SW 1271 (cell line): ENCODE measurements at regions not wholly inside any gene's neighbourhood (a gene's known extent, or its start where the extent isn't known, plus 50 kb on each side); places are given as distances from the start of the nearest gene placed in this dataset.
A peak's percentile ranks its signal among the peaks of the same experiment; 100 is the strongest.
"Not testable (repeated sequence)": the region's sequence is repeated elsewhere in the genome, so short reads cannot be mapped to it uniquely, and the experiment has no call there.

Experiments
- DNase-seq, 2 experiments: peaks; one replicate each; lab custom pipeline; 2025; lab: John Stamatoyannopoulos, UW

GRCh38 chr4:103853627-103854026 lies 133.8 kb upstream of the TACR3 start:
- no peak for DNase-seq

- DNase-seq = no peak
Observed at GRCh38 chr4:103853146-103853545, 133.4 kb upstream of the TACR3 start.

- DNase-seq = no peak
Observed at GRCh38 chr4:103845075-103845474, 125.3 kb upstream of the TACR3 start.

- DNase-seq = no peak
Observed at GRCh38 chr4:103842637-103843239, 123.0 kb upstream of the TACR3 start.

GRCh38 chr4:103842076-103842475 lies 122.3 kb upstream of the TACR3 start:
- no peak for DNase-seq

- not testable (repeated sequence) for DNase-seq
Observed at GRCh38 chr4:103810308-103810707, 90.5 kb upstream of the TACR3 start.

GRCh38 chr4:103802766-103803165 lies 83.0 kb upstream of the TACR3 start:
- no peak for DNase-seq

- DNase-seq = no peak
Observed at GRCh38 chr4:103787057-103787456, 67.3 kb upstream of the TACR3 start.

GRCh38 chr4:103786593-103786992 lies 66.8 kb upstream of the TACR3 start:
- DNase-seq = no peak

- peak in 1 of 2 experiments; percentile 20 for DNase-seq
Observed at GRCh38 chr4:103786014-103786413, 66.2 kb upstream of the TACR3 start.

GRCh38 chr4:103778221-103778620 lies 58.4 kb upstream of the TACR3 start:
- DNase-seq = no peak

- DNase-seq = no peak
Observed at GRCh38 chr4:103774326-103774825, 54.6 kb upstream of the TACR3 start.

GRCh38 chr4:103773691-103774231 lies 54.0 kb upstream of the TACR3 start:
- DNase-seq = no peak
